Suprapubic skin (tissue), 4 donors: ENCODE measurements at regions not wholly inside any gene's neighbourhood (a gene's known extent, or its start where the extent isn't known, plus 50 kb on each side); places are given as distances from the start of the nearest gene placed in this dataset.

Experiments used
- DNase-seq, 2 donors: peaks; one replicate each; pipeline ENCODE4 v3.0.0-alpha.2; 2019; ENCODE audit warnings: low spot score in 2 of 2
- H3K27ac ChIP-seq: fragments of 200-600 bp; sonication (generic); one replicate; pipeline ENCODE4 v1.5.1; 2019
- H3K27me3 ChIP-seq: fragments of 200-600 bp; sonication (generic); one replicate; pipeline ENCODE4 v1.5.1; 2019
- H3K36me3 ChIP-seq: fragments of 200-600 bp; sonication (generic); one replicate; pipeline ENCODE4 v1.5.1; 2019
- H3K4me1 ChIP-seq: fragments of 200-600 bp; sonication (generic); one replicate; pipeline ENCODE4 v1.5.1; 2019
- H3K4me3 ChIP-seq: fragments of 200-600 bp; sonication (generic); one replicate; pipeline ENCODE4 v1.5.1; 2019; ENCODE audit warnings: mild to moderate bottlenecking
- H3K9me3 ChIP-seq: fragments of 200-600 bp; sonication (generic); one replicate; pipeline ENCODE4 v1.5.1; 2019
- CTCF ChIP-seq, 2 donors: fragments of 200-600 bp in 1 of 2; fragments of 450-650 bp in 1 of 2; sonication (generic) in 1 of 2; IDR thresholded peaks; one replicate each; pipeline ENCODE4 v1.5.1; 2016 to 2019; ENCODE audit warnings: antibody characterized with exemption in 2 of 2, mild to moderate bottlenecking in 1 of 2, moderate library complexity in 1 of 2
- EP300 ChIP-seq: sonication (generic); formaldehyde crosslinking; IDR thresholded peaks from one replicate; pipeline ENCODE4 v1.6.1; 2017; ENCODE audit warnings: antibody characterized with exemption
- POLR2A ChIP-seq, 2 donors: fragments of 450-650 bp; IDR thresholded peaks; one replicate each; pipeline ENCODE4 v1.6.1; 2017; ENCODE audit warnings: antibody characterized with exemption in 2 of 2, mild to moderate bottlenecking in 2 of 2, moderate library complexity in 2 of 2
- POLR2AphosphoS5 ChIP-seq, 3 donors: sonication (generic); formaldehyde crosslinking; IDR thresholded peaks; one replicate each; pipeline ENCODE4 v1.6.1; 2017; ENCODE audit warnings: antibody characterized with exemption in 3 of 3
- WGBS: methylation state at CpG from one replicate; pipeline ENCODE4 v1.1.5; 2018; 5-methylcytosine and 5-hydroxymethylcytosine counted together

- H3K36me3 ChIP-seq: no peaks in the 10 kb centered on the region
- TF ChIP-seq CTCF (IDR thresholded peaks at IDR 0.05) (no peak), POLR2AphosphoS5 (IDR thresholded peaks at IDR 0.05) (no peak), EP300 (no peak), POLR2A (IDR thresholded peaks at IDR 0.05) (no peak)
- no peak for DNase-seq
- no peaks in the 10 kb centered on the region for H3K9me3 ChIP-seq
- H3K4me3 ChIP-seq: no peak overlapping the region
- no peaks in the 10 kb centered on the region for H3K27me3 ChIP-seq
- peaks cover 6% of the 10 kb centered on the region for H3K4me1 ChIP-seq
- no peak overlapping the region for H3K27ac ChIP-seq
These were observed 249.1 kb upstream of the PTBP2 start for GRCh38 chr1:96472471-96472870.

DNA sequence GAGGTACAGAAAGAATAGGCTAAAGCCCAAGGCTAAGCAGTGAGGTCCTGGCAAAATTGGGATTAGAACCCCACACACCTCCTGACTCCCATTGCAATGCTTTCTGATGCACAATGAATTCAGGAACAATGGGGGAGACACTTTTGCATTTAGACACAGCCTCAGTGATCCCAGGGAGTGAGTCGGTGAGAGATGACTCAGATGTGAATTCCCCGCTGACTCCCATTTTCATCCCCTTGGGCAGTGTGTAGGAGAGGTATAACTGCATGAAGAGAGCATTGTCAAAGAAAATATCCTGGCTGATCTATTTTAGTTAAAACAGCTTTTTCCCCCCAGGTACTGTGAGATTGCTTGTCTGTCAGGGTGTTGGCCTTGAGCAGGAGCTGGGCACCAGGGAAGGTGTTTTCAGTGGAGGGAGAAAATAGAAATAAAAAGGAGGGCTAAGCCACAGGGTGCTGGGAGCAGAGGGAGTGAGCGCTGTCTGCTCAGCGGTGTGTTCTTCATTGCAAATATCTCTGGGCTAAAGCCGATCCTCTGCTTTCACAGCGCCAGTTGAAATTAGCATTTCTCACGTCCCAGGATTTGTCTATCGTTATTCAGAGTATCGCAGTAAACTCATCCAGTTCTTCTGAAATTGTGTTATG is 247.7 kb upstream of the PTBP2 start:
- DNase-seq: no peak
- H3K36me3 ChIP-seq: no peaks in the 10 kb centered on the region
- H3K27me3 ChIP-seq: no peaks in the 10 kb centered on the region
- no peak overlapping the region for H3K4me3 ChIP-seq
- H3K4me1 ChIP-seq: peaks cover 6% of the 10 kb centered on the region
- H3K9me3 ChIP-seq: no peaks in the 10 kb centered on the region
- 52% methylated on average over 9 of the region's 9 CpGs for WGBS
- TF ChIP-seq EP300 (no peak), POLR2A (IDR thresholded peaks at IDR 0.05) (no peak), CTCF (IDR thresholded peaks at IDR 0.05) (no peak), POLR2AphosphoS5 (IDR thresholded peaks at IDR 0.05) (no peak)
- H3K27ac ChIP-seq: no peak overlapping the region

DNA sequence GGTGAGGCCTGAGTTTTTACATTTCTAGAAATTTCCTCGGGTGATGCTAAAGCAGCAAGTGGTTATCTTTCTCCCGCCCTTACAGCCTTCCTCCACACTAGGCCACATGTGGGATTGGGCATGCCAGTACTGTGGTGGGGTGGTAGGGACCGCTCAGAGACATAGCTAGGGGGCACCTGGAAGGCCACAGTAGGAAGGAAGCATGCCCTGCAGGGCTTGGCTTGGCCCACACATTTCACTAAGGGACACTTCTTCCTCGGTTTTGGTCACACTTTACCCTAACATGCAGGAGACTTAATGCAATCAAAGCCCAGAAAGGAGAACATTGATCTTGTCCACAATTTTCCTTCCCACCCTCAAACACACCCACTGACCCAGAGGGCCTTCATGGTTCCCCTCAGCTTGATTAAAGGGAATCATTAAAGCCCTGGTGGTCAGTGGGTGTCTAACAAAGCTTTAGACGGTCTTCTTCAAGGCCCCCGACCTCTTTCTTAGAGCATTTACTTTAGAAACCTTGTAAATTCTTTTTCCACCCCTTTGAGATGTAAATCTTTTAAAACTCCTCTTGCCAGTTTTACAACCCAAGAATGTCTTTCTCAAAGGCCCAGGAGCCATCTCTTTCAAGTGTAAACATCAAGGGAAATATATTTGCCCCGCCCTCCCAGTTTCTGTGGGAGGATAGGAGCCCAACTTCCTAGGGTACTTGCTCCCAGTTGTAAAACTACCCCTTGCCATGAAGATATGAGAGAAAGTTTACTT is 246.4 kb upstream of the PTBP2 start:
- no peaks in the 10 kb centered on the region for H3K36me3 ChIP-seq
- H3K9me3 ChIP-seq: no peaks in the 10 kb centered on the region
- no peaks in the 10 kb centered on the region for H3K27me3 ChIP-seq
- DNase-seq: no peak
- WGBS: 71% methylated on average over 7 of the region's 7 CpGs
- H3K4me3 ChIP-seq: no peak overlapping the region
- peaks cover 6% of the 10 kb centered on the region for H3K4me1 ChIP-seq
- TF ChIP-seq CTCF (IDR thresholded peaks at IDR 0.05): no peak
- no peak for TF ChIP-seq POLR2A (IDR thresholded peaks at IDR 0.05)
- TF ChIP-seq POLR2AphosphoS5 (IDR thresholded peaks at IDR 0.05): no peak
- TF ChIP-seq EP300: no peak
- H3K27ac ChIP-seq: no peak overlapping the region

DNA sequence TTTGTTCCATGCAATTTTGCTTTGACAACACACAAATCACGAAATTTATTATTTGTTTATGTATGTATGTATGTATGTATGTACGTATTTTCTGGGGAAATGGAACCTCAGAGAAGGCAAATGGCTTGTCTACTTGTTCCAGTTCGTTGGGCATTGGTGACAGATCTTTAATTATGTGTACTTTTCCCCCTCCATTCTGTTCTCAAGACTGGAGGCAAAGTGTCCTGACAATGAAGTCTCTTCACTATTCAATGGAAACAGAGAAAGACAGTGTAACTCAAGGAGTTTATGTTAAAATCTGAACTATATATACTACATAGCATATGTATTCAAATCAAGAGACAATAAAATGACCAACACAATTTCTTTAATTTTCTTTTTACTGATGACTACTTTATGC is 245.7 kb upstream of the PTBP2 start:
- Histone ChIP-seq H3K9me3 (no peaks in the 10 kb centered on the region), H3K27ac (no peak overlapping the region), H3K4me3 (no peak overlapping the region), H3K4me1 (peaks cover 6% of the 10 kb centered on the region), H3K27me3 (no peaks in the 10 kb centered on the region), H3K36me3 (no peaks in the 10 kb centered on the region)
- TF ChIP-seq CTCF (IDR thresholded peaks at IDR 0.05) (no peak), EP300 (no peak), POLR2A (IDR thresholded peaks at IDR 0.05) (no peak), POLR2AphosphoS5 (IDR thresholded peaks at IDR 0.05) (no peak)
- no peak for DNase-seq
- WGBS: 78% methylated on average over 3 of the region's 3 CpGs

DNA sequence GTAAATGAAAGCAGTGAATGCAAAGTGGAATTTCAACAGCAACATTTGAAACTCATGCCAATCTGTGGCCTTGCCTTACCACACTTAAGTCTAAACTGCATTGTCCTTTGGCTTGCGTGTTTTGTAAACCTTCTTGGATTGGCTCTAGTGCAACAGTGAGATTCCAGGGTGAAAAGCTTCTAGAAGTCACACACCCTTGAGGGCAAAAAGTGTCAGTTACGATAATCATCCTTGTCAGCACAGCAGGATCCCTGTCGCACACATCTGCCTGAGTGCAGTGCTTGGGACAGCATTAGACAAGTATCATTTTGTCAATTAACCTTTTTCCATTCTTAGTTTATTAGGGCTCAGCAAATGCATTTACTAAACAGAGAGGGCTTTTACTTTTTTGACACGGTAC is 243.4 kb upstream of the PTBP2 start:
- Histone ChIP-seq H3K36me3 (no peaks in the 10 kb centered on the region), H3K27me3 (no peaks in the 10 kb centered on the region), H3K27ac (no peak overlapping the region), H3K4me1 (peaks cover 6% of the 10 kb centered on the region), H3K9me3 (no peaks in the 10 kb centered on the region), H3K4me3 (no peak overlapping the region)
- TF ChIP-seq POLR2AphosphoS5 (IDR thresholded peaks at IDR 0.05) (no peak), POLR2A (IDR thresholded peaks at IDR 0.05) (no peak), CTCF (IDR thresholded peaks at IDR 0.05) (no peak), EP300 (no peak)
- DNase-seq: no peak
- 68% methylated on average over 4 of the region's 4 CpGs for WGBS
